ENCODE measurements at regions not wholly inside any gene's neighbourhood (a gene's known extent, or its start where the extent isn't known, plus 50 kb on each side); places are given as distances from the start of the nearest gene placed in this dataset.

DNA sequence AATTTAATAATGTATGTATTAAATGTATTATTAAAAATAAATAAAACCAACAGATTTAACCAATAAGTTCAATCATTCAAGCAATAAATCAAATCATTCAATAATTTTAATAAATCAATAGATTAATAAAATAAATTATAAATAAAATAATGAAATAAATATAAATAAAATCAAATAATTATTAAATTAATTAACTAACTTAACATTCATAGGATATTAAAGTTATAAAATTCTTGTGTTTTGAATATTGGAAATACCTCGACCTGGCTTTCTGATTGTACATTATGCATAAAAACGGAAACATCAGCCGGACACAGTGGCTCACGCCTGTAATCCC is 182.2 kb downstream of the BANP start:
- TF ChIP-seq EZH2 (IDR thresholded peaks at IDR 0.05; ENCODE audit: borderline replicate concordance, insufficient read depth, low read depth, low read length, poor library complexity, severe bottlenecking), result no peak
- TF ChIP-seq, protein P1, sequence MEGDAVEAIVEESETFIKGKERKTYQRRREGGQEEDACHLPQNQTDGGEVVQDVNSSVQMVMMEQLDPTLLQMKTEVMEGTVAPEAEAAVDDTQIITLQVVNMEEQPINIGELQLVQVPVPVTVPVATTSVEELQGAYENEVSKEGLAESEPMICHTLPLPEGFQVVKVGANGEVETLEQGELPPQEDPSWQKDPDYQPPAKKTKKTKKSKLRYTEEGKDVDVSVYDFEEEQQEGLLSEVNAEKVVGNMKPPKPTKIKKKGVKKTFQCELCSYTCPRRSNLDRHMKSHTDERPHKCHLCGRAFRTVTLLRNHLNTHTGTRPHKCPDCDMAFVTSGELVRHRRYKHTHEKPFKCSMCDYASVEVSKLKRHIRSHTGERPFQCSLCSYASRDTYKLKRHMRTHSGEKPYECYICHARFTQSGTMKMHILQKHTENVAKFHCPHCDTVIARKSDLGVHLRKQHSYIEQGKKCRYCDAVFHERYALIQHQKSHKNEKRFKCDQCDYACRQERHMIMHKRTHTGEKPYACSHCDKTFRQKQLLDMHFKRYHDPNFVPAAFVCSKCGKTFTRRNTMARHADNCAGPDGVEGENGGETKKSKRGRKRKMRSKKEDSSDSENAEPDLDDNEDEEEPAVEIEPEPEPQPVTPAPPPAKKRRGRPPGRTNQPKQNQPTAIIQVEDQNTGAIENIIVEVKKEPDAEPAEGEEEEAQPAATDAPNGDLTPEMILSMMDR (IDR thresholded peaks at IDR 0.05), result no peak
